GM19372 (cell line): ENCODE measurements at regions not wholly inside any gene's neighbourhood (a gene's known extent, or its start where the extent isn't known, plus 50 kb on each side); places are given as distances from the start of the nearest gene placed in this dataset.
"Not testable (repeated sequence)": the region's sequence is repeated elsewhere in the genome, so short reads cannot be mapped to it uniquely, and the experiment has no call there.

Experiments
- ATAC-seq: cut with Tn5 transposase; IDR thresholded peaks from one replicate; pipeline ENCODE4 v1.9.1; 2021; ENCODE audit warnings: mild to moderate bottlenecking, low read depth, moderate library complexity; ENCODE audit not compliant: unreplicated experiment

GRCh38 chr11:13128354-13128753 is 119.2 kb downstream of the RASSF10 start:
- ATAC-seq, result no peak

GRCh38 chr11:13134066-13134465 is 125.0 kb downstream of the RASSF10 start:
- no peak for ATAC-seq

DNA sequence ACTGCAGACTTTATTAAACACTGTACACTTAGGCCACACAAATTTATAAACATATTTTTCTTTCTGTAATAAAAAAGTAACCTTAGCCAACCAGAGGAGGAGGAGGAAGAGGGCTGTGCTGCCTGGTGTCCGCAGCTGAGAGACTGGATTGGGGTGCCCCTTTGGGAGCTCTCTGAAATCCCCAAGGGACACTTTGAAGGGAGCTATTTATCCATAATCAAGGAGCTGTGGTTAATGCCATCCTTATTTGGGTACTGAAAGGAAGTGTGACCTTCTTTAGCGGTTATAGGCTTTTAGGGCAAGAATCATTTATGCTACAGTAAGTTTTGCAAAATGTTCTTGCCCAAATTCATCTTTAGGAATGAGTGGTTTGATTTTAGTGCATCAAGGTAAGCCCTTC is 125.8 kb downstream of the RASSF10 start:
- ATAC-seq, result no peak

DNA sequence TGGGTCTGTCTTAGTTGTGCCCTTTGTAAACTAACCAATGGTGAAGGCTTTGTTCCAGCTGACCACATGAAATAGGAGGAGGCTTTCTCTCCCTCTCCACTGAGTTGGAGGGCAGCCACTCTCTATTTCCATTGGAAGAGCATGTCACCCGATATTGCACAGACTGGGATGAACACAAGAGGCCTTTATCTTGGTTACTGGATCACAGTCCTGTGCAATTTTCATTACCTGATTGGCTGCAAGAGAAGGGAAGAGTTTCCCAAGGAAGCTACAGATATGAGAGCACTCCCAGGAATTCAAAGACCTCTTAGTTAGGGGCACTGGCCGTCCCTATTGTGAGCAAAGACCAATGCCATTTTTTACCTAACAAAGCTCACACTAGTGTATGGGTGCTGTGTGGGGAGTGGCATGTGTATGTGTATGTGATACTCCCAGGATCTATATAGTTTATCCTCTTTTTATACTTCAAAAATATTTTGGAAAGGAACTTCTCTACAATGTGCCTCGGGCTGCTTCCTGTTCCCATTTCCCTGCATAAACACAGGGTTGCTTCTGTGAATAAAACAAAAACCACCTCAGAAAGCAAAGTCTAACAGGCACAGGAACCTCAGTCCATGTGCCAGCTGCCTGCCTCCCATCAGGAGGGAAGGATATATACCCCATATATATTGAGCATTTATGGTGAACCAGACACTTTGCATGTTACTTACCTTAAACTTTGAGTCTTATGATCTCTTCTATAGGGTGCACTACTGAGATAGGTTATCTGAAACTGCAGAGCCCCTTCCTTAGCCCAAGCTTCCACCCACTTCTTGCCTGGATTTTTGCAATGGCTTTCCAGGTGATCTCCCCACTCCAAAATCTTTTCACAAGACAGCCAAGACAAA is 126.5 kb downstream of the RASSF10 start:
- ATAC-seq, result no peak

GRCh38 chr11:13136272-13136596 is 127.1 kb downstream of the RASSF10 start:
- ATAC-seq, result no peak

GRCh38 chr11:13137844-13138301 is 128.8 kb downstream of the RASSF10 start:
- no peak for ATAC-seq

DNA sequence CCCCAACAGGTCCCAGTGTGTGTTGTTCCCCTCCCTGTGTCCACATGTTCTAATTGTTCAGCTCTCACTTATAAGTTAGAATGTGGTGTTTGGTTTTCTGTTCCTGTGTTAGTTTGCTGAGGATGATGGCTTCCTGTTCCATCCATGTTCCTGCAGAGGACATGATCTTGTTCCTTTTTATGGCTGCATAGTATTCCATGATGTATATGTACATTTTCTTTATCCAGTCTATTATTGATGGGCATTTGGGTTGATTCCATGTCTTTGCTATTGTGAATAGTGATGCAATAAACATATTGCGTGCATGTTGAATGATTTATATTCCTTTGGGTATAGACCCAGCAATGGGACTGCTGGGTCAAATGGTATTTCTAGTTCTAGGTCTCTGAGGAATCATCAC is 130.0 kb downstream of the RASSF10 start:
- not testable (repeated sequence) for ATAC-seq

GRCh38 chr11:13140028-13140870 is 131.1 kb downstream of the RASSF10 start:
- peak; percentile 74 for ATAC-seq

DNA sequence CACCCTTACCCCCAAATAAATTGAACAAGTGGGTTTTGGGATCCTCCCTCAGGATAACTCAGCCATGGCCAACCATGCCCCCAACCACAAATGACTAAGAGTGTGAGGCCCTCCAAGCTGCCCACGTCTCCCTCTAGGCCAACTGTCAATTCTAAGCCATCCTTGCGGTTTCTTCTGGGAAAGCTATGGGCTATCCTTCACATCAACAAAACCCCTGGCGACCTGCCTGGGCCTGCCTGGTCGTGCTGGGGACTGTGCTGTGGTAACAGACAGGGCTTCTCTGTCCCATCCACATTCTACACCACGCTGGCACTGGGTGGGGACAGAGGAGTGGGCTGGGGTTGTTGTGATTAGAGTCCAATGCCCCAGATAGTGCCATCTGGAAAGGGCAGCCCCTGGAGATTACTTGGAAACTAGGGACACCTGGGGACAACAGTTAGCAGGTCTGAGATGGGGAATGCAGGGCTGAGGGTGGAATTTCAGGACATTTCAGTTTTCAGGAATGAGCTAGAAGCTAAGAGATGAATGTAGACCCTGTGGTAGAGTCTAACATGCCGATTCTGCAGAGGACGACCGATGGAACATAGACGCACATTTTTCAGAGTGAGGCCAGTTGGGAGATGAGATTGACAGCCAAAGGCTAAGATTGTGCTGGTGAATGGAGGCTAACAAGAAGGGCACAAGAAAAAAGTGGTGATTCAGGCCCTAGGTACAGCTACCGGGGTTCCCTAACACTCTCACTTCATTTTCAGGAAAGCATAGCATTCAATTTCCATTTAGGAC is 131.9 kb downstream of the RASSF10 start:
- ATAC-seq, result no peak

- no peak for ATAC-seq
These were observed 132.9 kb downstream of the RASSF10 start for GRCh38 chr11:13141731-13142709.

GRCh38 chr11:13143486-13144297 is 133.9 kb upstream of the BMAL1 start:
- no peak for ATAC-seq

- no peak for ATAC-seq
These were observed 132.1 kb upstream of the BMAL1 start for GRCh38 chr11:13145461-13145860.

DNA sequence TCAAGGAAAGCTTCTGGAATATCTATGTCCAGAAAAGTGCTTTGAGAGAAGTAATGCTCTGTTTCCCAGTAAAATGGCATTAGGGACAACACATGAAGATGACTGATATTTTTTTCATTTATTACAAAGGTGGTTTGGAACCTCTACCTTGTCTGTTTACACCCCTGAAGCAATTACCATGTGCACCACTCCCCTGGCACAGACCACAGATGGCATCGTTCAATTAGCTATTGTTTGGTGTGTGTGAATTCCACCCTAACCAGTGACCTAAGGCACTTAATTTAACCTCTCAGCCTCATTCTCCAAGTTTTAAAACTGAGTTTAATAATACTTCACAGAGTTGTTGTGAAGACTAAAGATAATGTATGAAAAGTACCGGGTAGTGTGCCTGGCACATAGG is 127.6 kb upstream of the BMAL1 start:
- no peak for ATAC-seq

DNA sequence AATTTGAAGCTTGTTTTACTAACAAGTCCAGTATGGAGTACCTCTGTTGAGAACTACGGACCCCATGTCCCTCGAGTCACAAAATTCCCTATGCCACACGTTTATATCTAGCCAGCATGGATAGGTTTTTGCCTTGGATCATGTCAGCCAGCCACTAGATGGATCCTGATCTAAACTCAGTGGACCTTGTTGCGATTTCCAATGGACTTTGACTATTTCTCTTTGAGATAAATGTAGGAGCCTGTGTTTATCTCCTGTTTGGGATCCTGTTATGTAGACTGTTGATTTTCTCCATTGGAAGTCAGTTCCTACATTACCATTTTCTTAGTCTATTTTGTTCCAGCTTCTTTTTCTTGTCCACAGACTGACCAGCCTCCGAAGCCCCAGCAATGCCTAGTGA is 127.1 kb upstream of the BMAL1 start:
- no peak for ATAC-seq

- ATAC-seq, result no peak
These were observed 125.3 kb upstream of the BMAL1 start for GRCh38 chr11:13152264-13152663.

DNA sequence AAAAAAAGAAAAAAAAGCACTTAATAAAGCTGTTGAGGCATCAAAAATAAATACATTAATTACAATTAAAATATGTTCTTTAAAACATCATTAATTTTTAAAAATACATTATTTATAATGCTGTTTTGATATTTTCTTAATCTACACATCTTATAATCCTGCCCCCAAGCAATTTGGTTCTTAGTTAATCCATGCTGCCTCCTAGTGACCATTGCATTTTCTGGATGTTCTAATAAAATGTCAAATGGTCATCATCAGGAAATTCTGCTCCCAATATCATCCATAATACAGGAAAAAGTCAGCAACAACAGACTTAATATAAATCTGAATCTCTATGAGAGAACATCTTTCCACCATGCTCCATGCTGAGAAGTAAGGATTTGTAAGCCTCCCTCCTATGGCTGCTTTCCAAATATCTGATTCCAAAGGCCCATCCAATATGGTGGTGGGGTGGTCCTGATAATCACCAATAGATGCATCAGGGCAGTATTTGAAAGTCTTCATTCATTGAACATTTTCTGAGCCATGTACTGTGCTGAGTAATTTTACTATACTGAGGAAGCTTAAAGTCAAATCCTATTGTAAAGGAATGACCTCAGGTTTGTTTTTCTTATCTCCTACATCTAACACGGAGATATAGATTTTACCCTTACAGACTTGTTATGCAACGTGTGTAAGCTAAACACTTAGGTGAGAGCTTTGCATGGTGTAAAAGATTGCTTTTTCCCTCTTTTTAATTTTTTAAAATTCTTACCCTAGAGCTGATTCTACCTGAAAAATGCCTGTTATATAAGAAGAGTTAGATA is 124.7 kb upstream of the BMAL1 start:
- no peak for ATAC-seq

DNA sequence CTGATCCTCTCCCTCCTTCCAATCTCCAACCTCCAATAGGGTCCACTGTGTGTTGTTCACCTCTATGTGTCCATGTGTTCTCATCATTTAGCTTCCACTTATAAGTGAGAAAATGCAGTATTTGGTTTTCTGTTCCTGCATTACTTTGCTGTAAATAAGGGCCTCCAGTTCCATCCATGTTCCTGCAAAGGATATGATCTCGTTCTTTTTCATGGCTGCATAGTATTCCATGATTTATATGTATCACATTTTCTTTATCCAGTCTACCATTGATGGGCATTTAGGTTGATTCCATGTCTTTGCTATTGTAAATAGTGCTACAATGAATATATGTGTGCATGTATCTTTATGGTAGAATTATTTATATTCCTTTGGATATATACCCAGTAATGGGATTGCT is 123.2 kb upstream of the BMAL1 start:
- not testable (repeated sequence) for ATAC-seq

- no peak for ATAC-seq
These were observed 117.2 kb upstream of the BMAL1 start for GRCh38 chr11:13160346-13160745.
